Activated CD4-positive, alpha-beta T cell treated with anti-CD3 and anti-CD28 coated beads for 48 hours (primary cell): ENCODE measurements at regions not wholly inside any gene's neighbourhood (a gene's known extent, or its start where the extent isn't known, plus 50 kb on each side); places are given as distances from the start of the nearest gene placed in this dataset.
"Not testable (repeated sequence)": the region's sequence is repeated elsewhere in the genome, so short reads cannot be mapped to it uniquely, and the experiment has no call there.

ENCODE experiments used
- DNase-seq: peaks from one replicate; pipeline ENCODE4 v3.0.0-alpha.2; 2020

DNA sequence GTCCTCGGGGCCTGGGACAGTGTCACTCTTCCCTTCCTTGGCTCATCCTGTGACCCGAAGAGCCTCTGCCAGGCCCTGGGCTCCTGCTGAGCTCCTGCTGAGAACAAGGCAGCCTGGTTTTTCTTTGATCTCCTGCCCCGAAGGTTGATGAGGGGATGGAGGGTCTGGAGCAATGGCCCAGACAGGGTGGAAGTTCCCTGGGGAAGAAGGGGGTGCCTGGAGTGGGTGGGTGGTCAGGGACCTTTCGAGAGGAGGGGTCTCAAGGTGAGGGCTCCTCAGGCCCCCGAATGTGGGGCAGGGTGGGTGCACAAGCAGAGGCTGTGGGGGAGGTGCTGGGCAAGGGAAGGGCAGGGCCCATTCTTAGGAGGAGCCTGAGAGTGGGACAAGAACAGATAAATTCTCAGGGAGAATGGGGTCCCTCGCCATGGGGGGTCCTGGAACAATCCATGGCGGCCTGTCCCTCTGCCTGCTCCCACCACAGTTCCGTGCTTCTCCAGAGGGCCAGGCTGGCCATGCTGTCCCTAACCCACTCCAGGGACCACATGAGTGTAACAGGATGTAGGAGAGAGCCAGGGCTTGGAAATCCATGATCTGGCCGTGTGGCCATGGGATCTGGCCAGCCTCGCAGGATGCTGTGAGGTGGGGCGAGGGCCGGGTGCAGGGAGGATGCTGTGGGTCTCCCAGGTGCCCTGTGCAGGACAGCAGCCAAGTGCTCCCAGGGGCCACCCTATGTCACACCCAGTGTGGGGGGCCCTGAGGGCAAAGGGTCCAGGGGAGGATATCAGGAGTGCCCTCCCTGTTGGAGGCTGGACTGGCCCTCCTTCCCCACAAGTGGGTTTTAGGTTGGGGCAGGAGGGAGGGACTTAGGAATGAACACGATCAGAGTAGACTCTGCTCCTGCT lies 128.5 kb upstream of the LPCAT1 start:
- no peak for DNase-seq

GRCh38 chr5:1651250-1651649 lies 127.5 kb upstream of the LPCAT1 start:
- no peak for DNase-seq

GRCh38 chr5:1649554-1649953 lies 125.8 kb upstream of the LPCAT1 start:
- DNase-seq: no peak

- no peak for DNase-seq
These were observed 125.0 kb upstream of the LPCAT1 start for GRCh38 chr5:1648806-1649205.

GRCh38 chr5:1647580-1647979 lies 123.8 kb upstream of the LPCAT1 start:
- DNase-seq: no peak

DNA sequence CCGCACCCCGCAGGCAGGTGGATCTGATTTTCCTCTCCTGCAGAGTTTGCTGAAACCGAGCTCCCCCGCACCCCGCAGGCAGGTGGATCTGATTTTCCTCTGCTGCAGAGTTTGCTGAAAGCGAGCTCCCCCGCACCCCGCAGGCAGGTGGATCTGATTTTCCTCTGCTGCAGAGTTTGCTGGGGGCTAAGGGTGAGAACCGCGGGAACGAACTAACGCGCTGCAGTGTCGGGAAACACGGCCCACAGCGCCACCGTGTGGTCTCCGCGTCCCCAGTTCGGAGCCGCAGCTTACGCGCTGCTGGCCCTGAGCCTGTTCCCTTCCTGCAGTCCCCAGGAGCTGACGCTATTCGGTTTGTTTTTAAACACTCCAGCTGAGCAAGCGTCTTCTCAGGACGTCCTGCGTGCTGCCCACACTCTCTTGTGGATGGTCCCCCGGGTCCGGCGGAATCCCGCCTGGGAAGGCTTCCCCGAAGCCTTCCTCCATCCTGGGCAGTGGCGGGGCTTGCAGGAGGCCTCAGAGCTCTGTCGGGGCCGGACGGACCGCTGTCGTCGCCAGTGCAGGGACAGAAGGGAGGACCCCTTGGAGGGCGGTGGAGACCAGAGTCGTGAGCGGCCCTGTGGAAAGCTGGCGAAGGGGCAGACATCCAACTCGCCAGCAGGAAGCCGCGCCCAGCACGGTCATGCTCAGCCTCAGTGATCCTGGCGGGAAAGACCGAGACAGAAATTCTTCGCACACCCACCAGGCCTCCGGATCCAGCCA lies 121.2 kb upstream of the LPCAT1 start:
- DNase-seq: peak; percentile 85

GRCh38 chr5:1644393-1644809 lies 120.6 kb upstream of the LPCAT1 start:
- DNase-seq: not testable (repeated sequence)

GRCh38 chr5:1643651-1644392 lies 120.1 kb upstream of the LPCAT1 start:
- DNase-seq: no peak

DNA sequence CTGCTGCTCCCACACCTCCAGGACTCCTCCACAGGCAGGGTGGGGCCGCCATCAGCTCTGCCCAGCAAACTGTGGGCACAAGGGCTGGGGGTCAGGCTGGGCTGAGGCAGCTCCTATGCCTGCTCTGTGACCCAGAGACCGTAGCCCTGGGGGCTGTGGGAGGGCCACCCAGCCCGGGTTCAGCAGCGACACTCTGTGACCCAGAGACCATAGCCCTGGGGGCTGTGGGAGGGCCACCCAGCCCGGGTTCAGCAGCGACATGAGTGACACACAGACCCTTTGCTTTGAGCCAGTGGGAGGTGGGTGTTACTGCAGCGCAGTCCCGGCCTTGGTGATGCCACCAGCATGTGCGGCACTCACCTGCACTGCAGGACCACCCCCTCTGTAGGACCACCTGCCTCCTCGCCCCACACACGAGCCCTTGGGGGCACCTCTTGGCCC lies 118.9 kb upstream of the LPCAT1 start:
- DNase-seq: no peak

GRCh38 chr5:1642221-1642620 lies 118.5 kb upstream of the LPCAT1 start:
- no peak for DNase-seq

GRCh38 chr5:1641560-1642166 lies 117.9 kb upstream of the LPCAT1 start:
- DNase-seq: peak; percentile 85

- no peak for DNase-seq
These were observed 117.3 kb upstream of the LPCAT1 start for GRCh38 chr5:1641041-1641440.

- DNase-seq: no peak
These were observed 116.7 kb upstream of the LPCAT1 start for GRCh38 chr5:1640421-1640881.

DNA sequence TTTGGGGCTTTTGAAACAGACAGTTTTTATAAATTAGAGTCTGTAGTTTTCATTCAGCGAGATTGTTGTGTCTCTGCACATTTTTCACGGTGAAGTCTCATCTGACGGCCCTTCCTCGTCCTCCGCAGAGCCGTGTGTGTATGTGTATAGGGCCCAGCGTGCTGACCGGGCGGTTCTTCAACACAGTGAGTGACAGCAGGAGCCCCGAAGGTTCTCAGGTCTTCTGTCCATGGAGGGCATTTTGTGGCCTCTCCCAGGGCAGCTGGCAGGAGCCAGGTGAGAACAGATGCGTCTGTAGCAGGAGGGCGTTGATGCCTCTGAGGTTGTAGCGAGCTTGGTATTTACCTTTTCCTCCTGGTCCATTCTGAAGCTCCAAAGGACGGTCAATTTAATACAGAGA lies 116.0 kb upstream of the LPCAT1 start:
- no peak for DNase-seq

DNA sequence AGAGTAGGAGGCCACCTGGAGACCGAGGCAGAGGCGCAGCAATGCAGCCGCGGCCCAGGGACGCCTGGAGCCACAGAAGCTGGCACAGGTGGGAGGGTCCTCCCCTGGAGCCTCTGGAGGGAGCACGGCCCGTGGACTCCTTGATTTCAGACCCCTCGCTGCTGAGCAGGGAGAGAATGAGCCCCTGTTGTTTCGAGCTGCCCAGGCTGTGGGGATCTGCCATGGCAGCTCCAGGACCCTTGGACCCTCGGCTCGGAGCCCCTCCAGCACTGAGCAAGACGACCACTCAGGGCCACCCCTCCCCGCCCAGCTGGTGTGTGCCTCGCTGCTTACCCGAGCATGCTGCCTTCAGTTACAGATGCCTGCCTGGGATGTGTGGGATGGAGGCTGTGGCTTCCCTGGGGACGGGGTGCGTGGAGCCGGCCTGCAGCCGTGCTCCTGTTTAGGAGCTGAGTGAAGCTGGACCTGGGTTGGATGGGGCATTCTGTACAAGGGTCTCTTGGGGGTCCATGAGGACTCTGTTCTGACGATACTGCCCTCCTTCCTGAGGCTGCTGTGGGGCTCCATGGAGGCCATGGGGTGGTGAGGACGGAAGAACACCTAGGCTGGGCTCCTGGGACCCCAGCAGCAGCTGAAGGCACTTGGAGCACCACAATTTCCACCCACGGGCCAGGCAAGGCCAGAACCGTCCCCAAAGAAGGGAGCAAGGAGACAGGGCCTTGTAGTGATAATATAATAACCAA lies 115.1 kb upstream of the LPCAT1 start:
- DNase-seq: no peak

- no peak for DNase-seq
These were observed 114.1 kb upstream of the LPCAT1 start for GRCh38 chr5:1637639-1638481.

- no peak for DNase-seq
These were observed 113.3 kb upstream of the LPCAT1 start for GRCh38 chr5:1636981-1637638.

GRCh38 chr5:1636208-1636770 lies 112.5 kb upstream of the LPCAT1 start:
- DNase-seq: not testable (repeated sequence)

GRCh38 chr5:1635477-1635876 lies 111.7 kb upstream of the LPCAT1 start:
- DNase-seq: not testable (repeated sequence)

DNA sequence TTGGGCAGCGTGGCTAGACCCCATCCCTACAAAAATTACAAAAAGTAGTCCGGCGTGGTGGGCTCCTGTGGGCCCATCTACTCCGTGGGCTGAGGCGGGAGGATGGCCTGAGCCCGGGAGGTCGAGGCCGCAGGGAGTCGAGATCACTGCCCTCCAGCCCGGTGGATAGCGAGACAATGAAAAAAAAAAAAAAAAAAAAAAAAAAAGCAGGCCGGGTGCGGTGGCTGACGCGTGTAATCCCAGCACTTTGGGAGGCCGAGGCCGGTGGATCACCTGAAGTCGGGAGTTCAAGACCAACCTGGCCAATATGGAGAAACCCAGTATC lies 110.5 kb upstream of the LPCAT1 start:
- DNase-seq: no peak
